GM12878 (cell line): ENCODE measurements at regions not wholly inside any gene's neighbourhood (a gene's known extent, or its start where the extent isn't known, plus 50 kb on each side); places are given as distances from the start of the nearest gene placed in this dataset.

Experiments used
- ATAC-seq: fragments of 200-7000 bp; cut with Tn5 transposase; 3 replicates; pipeline ENCODE4 v1.9.1; 2020; ENCODE audit warnings: mild to moderate bottlenecking, moderate library complexity
- BruUV-seq: library from RNA; stranded (reverse); fragments of 400-500 nt; replicated peaks from 2 replicates; lab custom pipeline; 2021; lab: Mats Ljungman, UMichigan
- CTCF ChIA-PET: fragments of 300-600 bp; sonication (Branson Sonifier 250); formaldehyde crosslinking; extraction: SDS; loops from one replicate; lab custom pipeline; 2021; ENCODE audit warnings: inconsistent platforms; lab: Yijun Ruan, JAX
- POLR2A ChIA-PET: fragments of 350-600 bp; formaldehyde crosslinking; extraction: SDS; loops from one replicate; lab custom pipeline; 2021; ENCODE audit warnings: inconsistent platforms; lab: Charles Lee
- RAD21 ChIA-PET: fragments of 300-600 bp; sonication (Branson Sonifier 250); formaldehyde crosslinking; loops from one replicate; lab custom pipeline; 2023; ENCODE audit warnings: antibody characterized with exemption; ENCODE audit not compliant: unreplicated experiment; lab: Charles Lee
- SMC1A ChIA-PET: fragments of 300-600 bp; sonication (Branson Sonifier 250); formaldehyde crosslinking; loops from one replicate; lab custom pipeline; 2023; ENCODE audit not compliant: unreplicated experiment, uncharacterized antibody; lab: Charles Lee
- DNase-seq: peaks from one replicate; pipeline ENCODE4 v3.0.0-alpha.2; 2011; ENCODE audit warnings: low read depth, low spot score
- FAIRE-seq: peaks from 3 replicates; lab custom pipeline; 2011; peaks lifted over from hg19 to GRCh38; lab: Jason Lieb, UNC
- H2AFZ ChIP-seq: 2 replicates; pipeline ENCODE4 v1.6.0; 2011; ENCODE audit warnings: low read depth, low read length, control low read depth; ENCODE audit not compliant: control insufficient read depth
- H3K27ac ChIP-seq: 2 replicates; pipeline ENCODE4 v1.5.1; 2011; ENCODE audit warnings: control low read depth; ENCODE audit not compliant: control insufficient read depth, insufficient read depth
- H3K27me3 ChIP-seq, 2 experiments: replicated peaks in 1 of 2; 2 replicates each; pipeline versions ENCODE4 v1.6.0 to v1.6.1; 2011; ENCODE audit warnings: low read length in 1 of 2; ENCODE audit not compliant: control insufficient read depth in 2 of 2, insufficient read depth in 2 of 2
- H3K36me3 ChIP-seq, 2 experiments: 2 replicates each; pipeline ENCODE4 v1.5.1; 2011; ENCODE audit warnings: low read length in 1 of 2; ENCODE audit not compliant: control insufficient read depth in 2 of 2, insufficient read depth in 2 of 2
- H3K4me1 ChIP-seq: 2 replicates; pipeline ENCODE4 v1.6.1; 2011; ENCODE audit warnings: mild to moderate bottlenecking, low read length, moderate library complexity, mixed read lengths; ENCODE audit not compliant: control insufficient read depth, insufficient read depth
- H3K4me2 ChIP-seq: 2 replicates; pipeline ENCODE4 v1.6.0; 2011; ENCODE audit warnings: control low read depth; ENCODE audit not compliant: control insufficient read depth, insufficient read depth
- H3K4me3 ChIP-seq: fragments of 200-600 bp; sonication (generic); 2 replicates; pipeline ENCODE4 v1.5.1; 2016
- H3K79me2 ChIP-seq: 2 replicates; pipeline ENCODE4 v1.6.0; 2011; ENCODE audit warnings: low read length; ENCODE audit not compliant: control insufficient read depth, insufficient read depth
- H3K9ac ChIP-seq: 2 replicates; pipeline ENCODE4 v1.8.0; 2011; ENCODE audit warnings: low read length, control low read depth, mixed read lengths; ENCODE audit not compliant: control insufficient read depth, insufficient read depth
- H3K9me3 ChIP-seq: replicated peaks from 3 replicates; pipeline ENCODE4 v1.5.1; 2011; ENCODE audit warnings: mild to moderate bottlenecking, low read length; ENCODE audit not compliant: control insufficient read depth, insufficient read depth
- H4K20me1 ChIP-seq: 2 replicates; pipeline ENCODE4 v1.6.0; 2011; ENCODE audit not compliant: control insufficient read depth, insufficient read depth
- ATF7 ChIP-seq: fragments of 450-650 bp; IDR thresholded peaks from 2 replicates; pipeline ENCODE4 v1.6.1; 2016; ENCODE audit warnings: low read depth, mild to moderate bottlenecking
- CHD1 ChIP-seq: IDR thresholded peaks from 2 replicates; pipeline ENCODE4 v1.6.1; 2012; ENCODE audit warnings: low read depth, low read length, improper control_type of control experiment
- WGBS: methylation state at CpG from one replicate; pipeline ENCODE4 v1.1.6; 2016; ENCODE audit warnings: low lambda C conversion rate; ENCODE audit not compliant: insufficient replicate concordance, insufficient coverage; ENCODE audit errors: missing lambda C conversion rate; 5-methylcytosine and 5-hydroxymethylcytosine counted together
- in situ Hi-C: fragments of 300-500 bp; cut with MboI; formaldehyde crosslinking; loops from 9 replicates; pipeline ENCODE4 v1.14.3; 2018; ENCODE audit warnings: mixed read lengths
- intact Hi-C: fragments of 100-400 bp; cut with micrococcal nuclease; formaldehyde crosslinking; loops from one replicate; pipeline ENCODE4 v1.14.2; 2022; ENCODE audit not compliant: unreplicated experiment
- TF ChIP-seq, protein P1 (sequence below): fragments of 450-650 bp; IDR thresholded peaks from 2 replicates; pipeline ENCODE4 v1.6.1; 2016; ENCODE audit warnings: mild to moderate bottlenecking, moderate library complexity, borderline replicate concordance
- TF ChIP-seq, protein P2 (sequence below): fragments of 450-650 bp; IDR thresholded peaks from 2 replicates; pipeline ENCODE4 v1.6.1; 2016; ENCODE audit warnings: mild to moderate bottlenecking
- TF ChIP-seq, protein P3 (sequence below): IDR thresholded peaks from 2 replicates; pipeline ENCODE4 v1.6.1; 2011; ENCODE audit warnings: borderline replicate concordance, low read depth, mild to moderate bottlenecking, moderate library complexity, low read length; ENCODE audit not compliant: insufficient read depth, poor library complexity, severe bottlenecking
- TF ChIP-seq, protein P4 (sequence below): fragments of 450-650 bp; formaldehyde crosslinking; IDR thresholded peaks from 2 replicates; pipeline ENCODE4 v1.5.0; 2022; ENCODE audit warnings: mild to moderate bottlenecking, missing genetic modification characterization

DNA sequence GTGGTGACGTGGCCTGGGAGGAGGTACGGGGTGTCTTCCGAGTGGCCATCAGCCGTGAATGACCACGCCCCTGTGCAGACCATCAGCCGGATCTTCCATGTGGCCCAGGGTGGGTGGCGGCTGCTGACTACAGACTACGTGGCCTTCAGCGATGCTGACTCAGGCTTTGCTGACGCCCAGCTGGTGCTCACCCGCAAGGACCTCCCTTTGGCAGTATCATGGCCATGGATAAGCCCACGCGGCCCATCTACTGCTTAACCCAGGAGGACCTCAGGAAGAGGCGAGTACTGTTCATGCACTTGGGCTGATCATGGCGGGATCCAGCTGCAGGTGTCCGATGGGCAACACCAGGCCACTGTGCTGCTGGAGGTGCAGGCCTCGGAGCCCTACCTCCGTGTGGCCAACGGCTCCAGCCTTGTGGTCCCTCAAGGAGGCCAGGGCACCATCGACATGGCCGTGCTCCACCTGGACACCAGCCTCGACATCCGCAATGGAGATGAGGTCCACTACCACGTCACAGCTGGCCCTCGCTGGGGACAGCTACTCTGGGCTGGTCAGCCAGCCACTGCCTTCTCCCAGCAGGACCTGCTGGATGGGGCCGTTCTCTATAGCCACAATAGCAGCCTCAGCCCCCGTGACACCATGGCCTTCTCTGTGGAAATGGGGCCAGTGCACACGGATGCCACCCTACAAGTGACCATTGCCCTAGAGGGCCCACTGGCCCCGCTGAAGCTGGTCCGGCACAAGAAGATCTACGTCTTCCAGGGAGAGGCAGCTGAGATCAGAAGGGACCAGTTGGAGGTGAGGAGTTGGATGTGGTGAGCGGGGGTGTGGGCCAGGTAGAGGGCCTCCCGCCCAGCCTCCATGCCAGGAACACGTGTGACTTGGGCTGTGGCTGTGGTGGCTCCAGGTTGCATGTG lies 178.4 kb downstream of the TBC1D2B start:
- RAD21 ChIA-PET = interaction anchor here (1.0 to 2.6 kb wide), 4 partner anchors 25 to 150 kb away, joined by 3 to 19 read pairs (median 11); no protein-coding TSS in a partner anchor
- Histone ChIP-seq H4K20me1 (no peaks in the 10 kb centered on the region), H3K27ac (no peak overlapping the region), H3K9me3 (no peaks in the 10 kb centered on the region), H3K27me3 (no peaks in the 10 kb centered on the region), H3K4me2 (no peak overlapping the region), H3K36me3 (no peaks in the 10 kb centered on the region), H3K9ac (no peak overlapping the region), H3K79me2 (no peaks in the 10 kb centered on the region), H3K4me3 (no peak overlapping the region), H2AFZ (no peak overlapping the region), H3K4me1 (no peaks in the 10 kb centered on the region)
- intact Hi-C loops (no loop called here), in situ Hi-C loops (no loop called here)
- TF ChIP-seq, protein P1, sequence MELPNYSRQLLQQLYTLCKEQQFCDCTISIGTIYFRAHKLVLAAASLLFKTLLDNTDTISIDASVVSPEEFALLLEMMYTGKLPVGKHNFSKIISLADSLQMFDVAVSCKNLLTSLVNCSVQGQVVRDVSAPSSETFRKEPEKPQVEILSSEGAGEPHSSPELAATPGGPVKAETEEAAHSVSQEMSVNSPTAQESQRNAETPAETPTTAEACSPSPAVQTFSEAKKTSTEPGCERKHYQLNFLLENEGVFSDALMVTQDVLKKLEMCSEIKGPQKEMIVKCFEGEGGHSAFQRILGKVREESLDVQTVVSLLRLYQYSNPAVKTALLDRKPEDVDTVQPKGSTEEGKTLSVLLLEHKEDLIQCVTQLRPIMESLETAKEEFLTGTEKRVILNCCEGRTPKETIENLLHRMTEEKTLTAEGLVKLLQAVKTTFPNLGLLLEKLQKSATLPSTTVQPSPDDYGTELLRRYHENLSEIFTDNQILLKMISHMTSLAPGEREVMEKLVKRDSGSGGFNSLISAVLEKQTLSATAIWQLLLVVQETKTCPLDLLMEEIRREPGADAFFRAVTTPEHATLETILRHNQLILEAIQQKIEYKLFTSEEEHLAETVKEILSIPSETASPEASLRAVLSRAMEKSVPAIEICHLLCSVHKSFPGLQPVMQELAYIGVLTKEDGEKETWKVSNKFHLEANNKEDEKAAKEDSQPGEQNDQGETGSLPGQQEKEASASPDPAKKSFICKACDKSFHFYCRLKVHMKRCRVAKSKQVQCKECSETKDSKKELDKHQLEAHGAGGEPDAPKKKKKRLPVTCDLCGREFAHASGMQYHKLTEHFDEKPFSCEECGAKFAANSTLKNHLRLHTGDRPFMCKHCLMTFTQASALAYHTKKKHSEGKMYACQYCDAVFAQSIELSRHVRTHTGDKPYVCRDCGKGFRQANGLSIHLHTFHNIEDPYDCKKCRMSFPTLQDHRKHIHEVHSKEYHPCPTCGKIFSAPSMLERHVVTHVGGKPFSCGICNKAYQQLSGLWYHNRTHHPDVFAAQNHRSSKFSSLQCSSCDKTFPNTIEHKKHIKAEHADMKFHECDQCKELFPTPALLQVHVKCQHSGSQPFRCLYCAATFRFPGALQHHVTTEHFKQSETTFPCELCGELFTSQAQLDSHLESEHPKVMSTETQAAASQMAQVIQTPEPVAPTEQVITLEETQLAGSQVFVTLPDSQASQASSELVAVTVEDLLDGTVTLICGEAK = no peak
- TF ChIP-seq ATF7 (no peak), CHD1 (no peak)
- TF ChIP-seq, protein P2, sequence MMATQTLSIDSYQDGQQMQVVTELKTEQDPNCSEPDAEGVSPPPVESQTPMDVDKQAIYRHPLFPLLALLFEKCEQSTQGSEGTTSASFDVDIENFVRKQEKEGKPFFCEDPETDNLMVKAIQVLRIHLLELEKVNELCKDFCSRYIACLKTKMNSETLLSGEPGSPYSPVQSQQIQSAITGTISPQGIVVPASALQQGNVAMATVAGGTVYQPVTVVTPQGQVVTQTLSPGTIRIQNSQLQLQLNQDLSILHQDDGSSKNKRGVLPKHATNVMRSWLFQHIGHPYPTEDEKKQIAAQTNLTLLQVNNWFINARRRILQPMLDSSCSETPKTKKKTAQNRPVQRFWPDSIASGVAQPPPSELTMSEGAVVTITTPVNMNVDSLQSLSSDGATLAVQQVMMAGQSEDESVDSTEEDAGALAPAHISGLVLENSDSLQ = no peak
- TF ChIP-seq, protein P3, sequence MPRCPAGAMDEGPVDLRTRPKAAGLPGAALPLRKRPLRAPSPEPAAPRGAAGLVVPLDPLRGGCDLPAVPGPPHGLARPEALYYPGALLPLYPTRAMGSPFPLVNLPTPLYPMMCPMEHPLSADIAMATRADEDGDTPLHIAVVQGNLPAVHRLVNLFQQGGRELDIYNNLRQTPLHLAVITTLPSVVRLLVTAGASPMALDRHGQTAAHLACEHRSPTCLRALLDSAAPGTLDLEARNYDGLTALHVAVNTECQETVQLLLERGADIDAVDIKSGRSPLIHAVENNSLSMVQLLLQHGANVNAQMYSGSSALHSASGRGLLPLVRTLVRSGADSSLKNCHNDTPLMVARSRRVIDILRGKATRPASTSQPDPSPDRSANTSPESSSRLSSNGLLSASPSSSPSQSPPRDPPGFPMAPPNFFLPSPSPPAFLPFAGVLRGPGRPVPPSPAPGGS = peak; percentile 44
- TF ChIP-seq, protein P4, sequence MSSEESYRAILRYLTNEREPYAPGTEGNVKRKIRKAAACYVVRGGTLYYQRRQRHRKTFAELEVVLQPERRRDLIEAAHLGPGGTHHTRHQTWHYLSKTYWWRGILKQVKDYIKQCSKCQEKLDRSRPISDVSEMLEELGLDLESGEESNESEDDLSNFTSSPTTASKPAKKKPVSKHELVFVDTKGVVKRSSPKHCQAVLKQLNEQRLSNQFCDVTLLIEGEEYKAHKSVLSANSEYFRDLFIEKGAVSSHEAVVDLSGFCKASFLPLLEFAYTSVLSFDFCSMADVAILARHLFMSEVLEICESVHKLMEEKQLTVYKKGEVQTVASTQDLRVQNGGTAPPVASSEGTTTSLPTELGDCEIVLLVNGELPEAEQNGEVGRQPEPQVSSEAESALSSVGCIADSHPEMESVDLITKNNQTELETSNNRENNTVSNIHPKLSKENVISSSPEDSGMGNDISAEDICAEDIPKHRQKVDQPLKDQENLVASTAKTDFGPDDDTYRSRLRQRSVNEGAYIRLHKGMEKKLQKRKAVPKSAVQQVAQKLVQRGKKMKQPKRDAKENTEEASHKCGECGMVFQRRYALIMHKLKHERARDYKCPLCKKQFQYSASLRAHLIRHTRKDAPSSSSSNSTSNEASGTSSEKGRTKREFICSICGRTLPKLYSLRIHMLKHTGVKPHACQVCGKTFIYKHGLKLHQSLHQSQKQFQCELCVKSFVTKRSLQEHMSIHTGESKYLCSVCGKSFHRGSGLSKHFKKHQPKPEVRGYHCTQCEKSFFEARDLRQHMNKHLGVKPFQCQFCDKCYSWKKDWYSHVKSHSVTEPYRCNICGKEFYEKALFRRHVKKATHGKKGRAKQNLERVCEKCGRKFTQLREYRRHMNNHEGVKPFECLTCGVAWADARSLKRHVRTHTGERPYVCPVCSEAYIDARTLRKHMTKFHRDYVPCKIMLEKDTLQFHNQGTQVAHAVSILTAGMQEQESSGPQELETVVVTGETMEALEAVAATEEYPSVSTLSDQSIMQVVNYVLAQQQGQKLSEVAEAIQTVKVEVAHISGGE = no peak
- SMC1A ChIA-PET = interaction anchor here (0.6 to 3.9 kb wide), 3 partner anchors 27 to 226 kb away, joined by 3 to 19 read pairs (median 3); no protein-coding TSS in a partner anchor
- DNase-seq (no peak), FAIRE-seq (no peak), ATAC-seq (no peak)
- POLR2A ChIA-PET = no interaction called here
- 55% methylated on average over 34 of the region's 34 CpGs for WGBS
- BruUV-seq = no TSS peak
- CTCF ChIA-PET = interaction anchor here (0.9 to 4.6 kb wide), 5 partner anchors 7 to 29 kb away, joined by 5 to 37 read pairs (median 7); no protein-coding TSS in a partner anchor
